ENCODE measurements at regions not wholly inside any gene's neighbourhood (a gene's known extent, or its start where the extent isn't known, plus 50 kb on each side); places are given as distances from the start of the nearest gene placed in this dataset.
"Not testable (repeated sequence)": the region's sequence is repeated elsewhere in the genome, so short reads cannot be mapped to it uniquely, and the experiment has no call there.

DNA sequence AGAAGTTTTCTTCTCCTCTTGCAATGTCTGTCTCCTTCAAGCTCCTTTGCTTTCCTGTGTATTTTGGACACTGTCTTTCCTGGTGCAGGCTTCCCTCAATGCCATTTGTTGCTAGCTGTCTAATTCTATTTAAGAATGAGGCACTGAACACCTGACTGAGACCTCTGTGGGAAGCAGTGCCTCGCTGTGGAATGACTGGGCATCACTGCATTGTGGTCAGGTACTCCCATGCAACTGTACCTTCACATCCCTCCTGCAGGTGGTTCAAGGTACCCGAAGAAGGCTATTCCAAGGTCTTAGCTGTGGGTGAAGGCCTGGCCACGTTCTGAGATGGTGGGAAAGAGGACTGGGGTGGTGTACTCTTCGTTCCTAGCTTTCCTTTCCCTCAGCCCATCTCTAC is 152.8 kb upstream of the CTAGE1 start:
- no peak for DNase-seq

GRCh38 chr18:22572341-22572740 is 154.6 kb upstream of the CTAGE1 start:
- no peak for DNase-seq

- DNase-seq: no peak
Measured at GRCh38 chr18:22579271-22579670, 161.6 kb upstream of the CTAGE1 start.

DNA sequence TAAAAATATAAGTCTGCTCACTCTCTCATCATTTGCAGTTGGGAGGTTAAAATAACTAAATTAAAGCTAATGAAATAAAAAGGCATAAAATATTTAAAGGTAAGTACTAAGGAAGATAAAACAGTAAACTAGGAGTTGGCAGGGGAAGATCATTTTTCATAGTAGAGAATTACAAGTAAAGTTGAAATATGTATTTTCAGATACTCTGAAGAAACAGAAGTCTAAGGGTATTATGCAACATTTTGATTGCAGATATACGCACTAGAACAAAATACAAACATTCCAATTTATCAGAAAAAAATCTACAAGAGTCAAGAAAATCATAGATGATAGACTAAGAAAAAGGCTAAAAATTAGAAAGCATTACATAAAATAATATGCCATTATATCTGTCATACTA is 167.6 kb upstream of the CTAGE1 start:
- DNase-seq: no peak

GRCh38 chr18:22585821-22586220 is 168.1 kb upstream of the CTAGE1 start:
- no peak for DNase-seq

DNA sequence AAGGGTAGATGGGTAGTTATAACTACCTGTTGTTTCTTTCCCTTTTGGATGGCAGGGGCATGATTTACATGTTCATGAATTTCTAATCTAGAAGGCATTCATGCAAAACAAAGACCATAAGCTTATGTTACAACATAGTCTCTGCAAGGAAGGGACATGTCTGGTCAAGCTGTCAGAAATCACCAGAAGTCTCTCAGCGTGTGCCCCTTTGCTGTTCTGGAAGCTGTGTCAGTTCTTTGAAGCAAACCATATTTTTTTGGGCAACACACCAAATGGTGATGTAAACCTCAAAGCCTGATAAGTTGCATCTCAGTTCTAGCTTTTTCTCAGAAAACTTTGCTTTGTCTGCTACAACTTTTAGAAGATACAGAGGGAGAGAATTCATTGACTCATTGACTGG is 173.5 kb upstream of the CTAGE1 start:
- no peak for DNase-seq

DNA sequence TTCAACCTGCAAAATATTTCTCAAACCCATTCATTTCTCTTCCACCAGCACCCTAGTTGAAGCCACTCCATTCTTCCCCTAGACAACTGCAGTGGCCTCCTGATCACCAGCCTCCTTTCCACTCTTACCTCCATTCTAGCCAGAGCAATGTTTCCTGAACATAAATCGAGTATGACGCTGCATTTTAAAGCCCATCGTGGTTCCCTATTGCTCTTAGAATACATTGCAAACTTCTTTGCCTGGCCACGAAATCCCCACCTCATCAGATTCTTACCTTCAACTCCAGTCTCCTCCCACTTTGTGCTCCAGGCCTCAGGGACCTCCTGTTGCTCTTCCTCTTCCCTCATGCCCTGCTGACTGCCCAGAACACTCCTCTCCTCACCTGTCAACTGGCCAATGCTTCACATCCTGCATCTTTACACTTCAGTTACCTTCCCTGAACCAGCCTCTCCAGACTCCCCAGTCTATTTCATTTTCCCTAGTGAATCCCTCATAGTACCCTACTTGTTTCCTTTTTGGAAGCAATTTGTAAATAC is 176.5 kb upstream of the CTAGE1 start:
- DNase-seq: no peak

DNA sequence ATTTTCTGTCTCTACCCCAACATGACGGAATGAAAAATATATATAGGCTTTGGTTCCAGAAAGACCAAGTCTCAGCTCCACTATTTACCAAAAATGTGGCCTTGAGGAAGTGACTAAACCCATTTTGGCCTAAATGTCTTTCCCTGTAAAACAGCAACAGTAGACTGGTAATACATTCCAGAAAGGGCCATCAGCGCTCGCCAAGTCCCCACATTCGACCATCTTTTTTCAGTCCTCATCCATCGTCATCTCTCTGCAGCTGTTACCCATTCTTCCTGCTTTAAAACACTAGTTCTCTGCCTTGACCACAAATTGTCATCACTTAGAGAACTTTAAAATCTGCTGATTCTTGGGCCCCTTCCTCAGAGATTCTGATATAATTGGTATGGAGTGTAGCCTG is 183.8 kb upstream of the CTAGE1 start:
- no peak for DNase-seq

DNA sequence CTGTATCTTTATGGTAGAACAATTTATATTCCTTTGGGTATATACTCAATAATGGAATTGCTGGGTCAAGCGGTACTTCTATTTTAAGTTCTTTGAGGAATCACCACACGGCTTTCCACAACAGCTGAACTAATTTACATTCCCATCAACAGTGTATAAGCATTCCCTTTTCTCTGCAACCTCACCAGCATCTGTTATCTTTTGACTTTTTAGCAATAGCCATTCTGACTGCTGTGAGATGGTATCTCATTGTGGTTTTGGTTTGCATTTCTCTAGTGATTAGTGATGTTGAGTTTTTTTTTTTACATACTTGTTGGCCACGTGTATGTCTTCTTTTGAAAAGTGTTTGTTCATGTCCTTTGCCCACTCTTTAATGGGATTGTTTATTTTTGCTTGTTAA is 184.7 kb upstream of the CTAGE1 start:
- DNase-seq: not testable (repeated sequence)

GRCh38 chr18:22603902-22604301 is 186.2 kb upstream of the CTAGE1 start:
- no peak for DNase-seq

DNA sequence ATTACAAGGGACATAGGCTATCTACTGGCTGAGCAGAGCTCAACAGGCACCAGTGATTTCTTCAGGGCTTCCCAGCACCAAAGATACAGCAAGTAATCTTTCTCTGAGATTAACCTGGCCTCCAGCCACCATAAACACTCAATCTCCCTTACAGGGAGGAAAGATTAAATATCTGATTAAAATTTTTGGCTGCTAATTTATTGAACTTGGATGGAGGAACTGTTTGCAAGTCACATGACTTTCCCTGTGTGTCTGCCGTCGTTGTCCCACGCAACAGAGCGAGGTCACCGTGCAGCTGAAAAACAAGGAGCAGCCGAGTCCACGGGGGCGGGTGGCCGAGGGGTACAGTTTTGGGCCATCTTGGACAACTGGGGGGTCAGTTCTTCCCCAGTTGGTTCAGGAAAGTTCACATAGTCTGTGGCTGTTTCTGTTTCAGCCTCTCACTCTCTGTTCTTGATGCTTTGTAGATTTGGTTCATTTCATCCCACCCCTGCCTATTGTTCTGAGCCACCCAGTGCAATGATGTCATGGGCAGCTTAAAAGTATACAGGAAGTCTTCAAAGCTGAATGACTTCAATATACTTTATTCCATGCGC is 186.8 kb upstream of the CTAGE1 start:
- DNase-seq: no peak

DNA sequence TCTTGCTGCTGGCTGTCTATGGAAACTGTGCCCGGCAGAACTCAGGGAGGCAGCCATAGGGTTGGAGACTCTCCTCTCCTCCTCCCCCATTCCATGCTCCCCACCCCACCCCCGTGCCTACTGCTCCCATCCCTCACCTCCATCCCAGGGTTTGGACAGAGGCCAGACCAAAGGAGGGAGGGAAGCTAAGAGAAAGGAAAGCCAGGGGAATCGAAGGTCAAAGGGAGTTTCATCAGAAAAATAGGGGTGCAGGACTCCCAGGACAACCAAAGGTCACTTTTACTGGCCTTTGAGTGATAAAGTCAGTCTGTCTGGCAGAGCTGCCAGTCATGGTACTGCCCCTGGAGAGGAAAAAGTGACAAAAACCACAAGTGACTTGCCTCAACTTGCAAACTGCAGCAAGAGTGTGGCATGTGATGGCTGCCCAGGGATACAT is 187.3 kb upstream of the CTAGE1 start:
- no peak for DNase-seq

DNA sequence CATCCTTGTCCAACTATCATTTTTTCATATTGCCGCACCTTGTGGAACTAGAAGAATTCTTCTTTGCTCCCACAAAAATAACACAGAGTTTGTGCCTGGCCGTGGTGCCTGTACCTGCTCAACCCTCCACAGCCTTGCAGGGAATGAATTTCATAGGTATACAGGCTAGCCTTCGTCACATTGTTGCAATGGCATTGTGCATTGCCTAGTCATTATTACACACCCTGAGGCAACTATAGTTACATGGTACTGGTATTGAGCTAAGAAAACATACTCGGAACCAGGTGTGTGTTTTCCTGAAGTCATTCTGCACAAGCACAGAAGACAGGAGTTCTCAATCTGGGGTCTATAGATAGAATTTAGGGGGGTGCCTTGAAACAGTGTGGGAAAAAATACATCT is 188.0 kb upstream of the CTAGE1 start:
- DNase-seq: no peak

DNA sequence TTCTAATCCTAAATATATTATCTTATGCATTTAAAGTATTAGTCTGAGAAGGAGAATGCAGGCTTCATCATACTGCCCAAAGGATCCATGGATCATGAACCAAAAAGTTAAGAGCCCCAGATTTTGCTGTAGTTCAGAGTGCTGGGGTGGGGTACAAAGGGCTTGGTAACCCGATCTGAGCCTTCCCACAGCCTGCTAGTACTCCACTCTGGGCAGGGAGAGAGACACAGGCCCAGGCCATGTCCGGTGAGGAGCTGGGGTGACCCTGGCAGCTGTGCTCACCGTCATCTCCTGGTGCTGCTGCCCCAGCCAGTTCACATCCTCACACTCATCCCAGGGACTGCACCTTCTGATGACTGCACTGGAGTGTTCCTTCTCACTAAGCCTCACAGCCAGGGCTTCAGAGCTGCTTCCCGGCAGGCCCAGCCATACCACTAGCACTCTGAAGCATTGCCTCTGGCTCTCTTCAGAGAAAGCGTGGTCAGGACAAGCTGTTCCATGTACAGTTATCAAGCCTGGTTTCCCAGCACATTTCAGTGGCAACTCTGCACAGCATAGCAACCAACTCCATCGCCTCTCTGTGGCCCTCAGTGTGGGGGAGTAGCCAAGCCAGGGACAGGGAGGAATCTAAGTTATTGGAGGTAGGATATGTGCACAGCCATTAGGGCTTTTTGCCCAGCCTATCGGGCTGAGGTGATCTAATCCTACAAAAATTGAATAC is 189.0 kb upstream of the CTAGE1 start:
- no peak for DNase-seq

GRCh38 chr18:22607284-22607635 is 189.5 kb upstream of the CTAGE1 start:
- no peak for DNase-seq

GRCh38 chr18:22608847-22609246 is 191.1 kb upstream of the CTAGE1 start:
- DNase-seq: no peak

- DNase-seq: no peak
Measured at GRCh38 chr18:22609642-22610041, 191.9 kb upstream of the CTAGE1 start.

GRCh38 chr18:22613058-22613690 is 195.5 kb upstream of the CTAGE1 start:
- DNase-seq: no peak

DNA sequence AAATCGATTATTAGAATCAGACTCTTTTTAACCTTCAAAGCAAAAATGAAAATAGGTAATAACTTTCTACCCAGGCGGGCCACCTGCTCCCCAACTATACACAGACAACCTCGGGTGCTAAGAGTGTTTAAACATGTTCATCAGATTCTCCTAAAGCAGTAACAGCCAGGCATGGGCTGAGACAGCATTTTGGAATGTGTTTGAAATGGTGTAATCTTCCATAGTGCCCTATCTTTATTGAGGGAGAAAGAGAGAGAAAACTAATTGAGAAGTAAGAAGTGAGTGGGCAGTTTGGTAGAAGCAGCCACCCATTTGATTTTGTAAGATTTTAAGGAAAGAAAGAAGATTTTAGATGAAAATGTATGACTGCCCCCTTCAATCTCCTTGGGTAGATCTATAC is 196.1 kb upstream of the CTAGE1 start:
- no peak for DNase-seq

DNA sequence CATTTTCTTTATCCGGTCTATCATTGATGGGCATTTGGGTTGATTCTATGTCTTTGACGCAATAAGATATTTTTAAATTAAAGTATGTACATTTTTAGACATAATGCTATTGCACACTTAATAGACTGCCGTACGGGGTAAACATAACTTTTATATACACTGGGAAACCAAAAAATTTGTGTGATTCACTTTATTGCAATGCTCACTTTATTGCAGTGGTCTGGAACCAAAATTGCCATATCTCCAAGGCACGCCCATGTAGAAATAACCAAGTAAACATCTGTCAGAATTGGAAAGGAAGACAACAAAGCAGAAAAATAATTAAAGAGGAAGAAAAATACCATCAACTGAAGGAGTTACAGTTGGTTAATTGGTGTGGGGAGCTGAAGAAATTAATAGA is 205.8 kb upstream of the CTAGE1 start:
- DNase-seq: no peak

DNA sequence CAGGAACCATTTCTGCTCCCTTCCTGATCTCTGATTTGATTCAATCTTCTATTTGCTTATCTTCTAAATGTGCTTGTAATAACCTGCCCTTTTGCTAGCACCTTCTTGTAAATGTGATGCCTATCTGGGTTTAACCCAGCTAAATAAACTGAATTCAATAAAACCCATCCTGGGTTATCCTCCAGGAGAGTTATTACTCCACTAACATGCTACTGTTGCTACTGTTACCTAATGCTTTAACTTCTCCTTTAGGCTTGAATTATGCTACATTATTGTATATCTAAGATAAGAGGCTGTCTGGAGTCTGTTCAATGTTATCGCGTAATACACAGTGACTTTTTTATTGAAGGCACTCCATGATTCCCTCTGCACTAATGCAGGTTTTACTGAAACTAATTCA is 206.5 kb upstream of the CTAGE1 start:
- no peak for DNase-seq

DNA sequence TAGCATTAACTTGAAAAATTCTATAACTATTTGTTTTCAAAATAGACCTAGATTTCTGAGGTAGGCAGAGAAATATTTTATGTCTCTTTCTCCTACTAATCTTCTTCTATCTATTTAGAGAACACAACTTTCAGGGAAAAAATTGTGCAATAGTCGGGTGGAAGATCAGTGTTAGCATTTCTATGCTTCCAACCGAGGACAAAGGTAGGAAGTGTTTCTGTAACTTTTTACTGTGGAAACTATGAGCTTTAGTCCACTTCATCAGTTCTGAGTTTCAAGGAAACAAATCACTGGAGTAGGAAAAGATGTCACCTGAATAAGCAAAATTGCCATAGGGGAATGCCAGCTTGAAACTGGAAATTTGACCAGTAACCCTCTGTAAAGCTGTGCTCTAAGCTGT is 207.7 kb upstream of the CTAGE1 start:
- no peak for DNase-seq

GRCh38 chr18:22626771-22627170 is 209.1 kb upstream of the CTAGE1 start:
- no peak for DNase-seq

- no peak for DNase-seq
Measured at GRCh38 chr18:22627506-22627905, 209.8 kb upstream of the CTAGE1 start.
